K562 (cell line): ENCODE measurements at regions not wholly inside any gene's neighbourhood (a gene's known extent, or its start where the extent isn't known, plus 50 kb on each side); places are given as distances from the start of the nearest gene placed in this dataset.

Experiments used
- BRCA1 ChIP-seq, 2 experiments: fragments of 450-650 bp in 1 of 2; sonication (generic) in 1 of 2; formaldehyde crosslinking in 1 of 2; IDR thresholded peaks; 2 replicates each; pipeline versions ENCODE4 v1.5.0 to v1.6.1; 2017 to 2020; ENCODE audit warnings: mild to moderate bottlenecking in 1 of 2, missing genetic modification reagents in 1 of 2
- CEBPB ChIP-seq: fragments of 450-650 bp; IDR thresholded peaks from 2 replicates; pipeline ENCODE4 v1.6.1; 2016; ENCODE audit warnings: missing genetic modification characterization, missing compliant biosample characterization
- CHCHD3 ChIP-seq: fragments of 250-450 bp; sonication (Bioruptor Pico); IDR thresholded peaks from 2 replicates; pipeline ENCODE4 v2.1.2; 2022; ENCODE audit warnings: mild to moderate bottlenecking
- CREBBP ChIP-seq: IDR thresholded peaks from one replicate; pipeline ENCODE4 v1.6.1; 2012; ENCODE audit warnings: low read depth, mild to moderate bottlenecking, control low read depth, inconsistent platforms, low read length
- CTCF ChIP-seq, 3 experiments: IDR thresholded peaks in 2 of 3; conservative IDR thresholded peaks in 1 of 3; 2 replicates each; pipeline ENCODE4 v1.5.1; 2011 to 2012; ENCODE audit warnings: low read length in 3 of 3, mild to moderate bottlenecking in 3 of 3, control low read depth in 2 of 3, improper control_type of control experiment in 1 of 3, inconsistent platforms in 1 of 3, low read depth in 1 of 3, mixed read lengths in 1 of 3, moderate library complexity in 1 of 3; ENCODE audit not compliant: insufficient read depth in 2 of 3
- ELF4 ChIP-seq: fragments of 450-650 bp; formaldehyde crosslinking; IDR thresholded peaks from 2 replicates; pipeline ENCODE4 v1.4.0; 2022; ENCODE audit warnings: missing genetic modification characterization
- MAZ ChIP-seq, 2 experiments: fragments of 450-650 bp in 1 of 2; sonication (generic) in 1 of 2; formaldehyde crosslinking; IDR thresholded peaks in 1 of 2; conservative IDR thresholded peaks in 1 of 2; 2 replicates each; pipeline versions ENCODE4 v1.4.0 to v1.5.0; 2020; ENCODE audit warnings: mild to moderate bottlenecking in 1 of 2, missing genetic modification reagents in 1 of 2
- MCM7 ChIP-seq, 2 experiments: fragments of 450-650 bp; IDR thresholded peaks; 2 replicates each; pipeline ENCODE4 v1.6.1; 2016 to 2018
- NFATC3 ChIP-seq: fragments of 450-650 bp; IDR thresholded peaks from 2 replicates; pipeline ENCODE4 v1.6.1; 2017; ENCODE audit warnings: mild to moderate bottlenecking
- PHF21A ChIP-seq: fragments of 450-650 bp; IDR thresholded peaks from 2 replicates; pipeline ENCODE4 v1.6.1; 2017; ENCODE audit warnings: low read depth, borderline replicate concordance
- POLR2AphosphoS5 ChIP-seq: IDR thresholded peaks from 2 replicates; pipeline ENCODE4 v1.6.1; 2011; ENCODE audit warnings: mild to moderate bottlenecking, low read depth, low read length, moderate library complexity; ENCODE audit not compliant: control insufficient read depth, insufficient read depth
- RUNX1 ChIP-seq: sonication (generic); IDR thresholded peaks from 2 replicates; pipeline ENCODE4 v1.6.1; 2016; ENCODE audit warnings: antibody characterized with exemption, low read depth
- STAT5B ChIP-seq: fragments of 250-450 bp; sonication (Bioruptor Pico); IDR thresholded peaks from 2 replicates; pipeline ENCODE4 v1.8.0; 2021; ENCODE audit warnings: mild to moderate bottlenecking, inconsistent platforms
- TFAM ChIP-seq: fragments of 250-450 bp; sonication (Bioruptor Pico); conservative IDR thresholded peaks from 2 replicates; pipeline ENCODE4 v1.5.0; 2021; ENCODE audit warnings: mild to moderate bottlenecking, moderate library complexity
- THRA ChIP-seq: fragments of 450-650 bp; IDR thresholded peaks from 2 replicates; pipeline ENCODE4 v1.6.1; 2017; ENCODE audit warnings: mild to moderate bottlenecking, moderate library complexity
- TSC22D4 ChIP-seq: fragments of 450-650 bp; IDR thresholded peaks from 2 replicates; pipeline ENCODE4 v1.6.1; 2016; ENCODE audit warnings: missing genetic modification characterization, missing biosample characterization, control low read depth
- ZNF165 ChIP-seq: fragments of 250-450 bp; sonication (Bioruptor Pico); IDR thresholded peaks from 2 replicates; pipeline ENCODE4 v1.4.0; 2020; ENCODE audit warnings: borderline replicate concordance
- ZZZ3 ChIP-seq: fragments of 450-650 bp; IDR thresholded peaks from 2 replicates; pipeline ENCODE4 v1.6.1; 2016; ENCODE audit warnings: antibody characterized with exemption, mild to moderate bottlenecking, moderate library complexity
- TF ChIP-seq, protein P1 (sequence below): fragments of 450-650 bp; formaldehyde crosslinking; conservative IDR thresholded peaks from 2 replicates; pipeline ENCODE4 v1.4.0; 2022; ENCODE audit warnings: mild to moderate bottlenecking, missing genetic modification characterization
- TF ChIP-seq, protein P2 (sequence below): fragments of 450-650 bp; formaldehyde crosslinking; IDR thresholded peaks from 2 replicates; pipeline ENCODE4 v1.4.0; 2020; ENCODE audit warnings: mild to moderate bottlenecking, moderate library complexity
- TF ChIP-seq, protein P3 (sequence below): fragments of 450-650 bp; IDR thresholded peaks from 2 replicates; pipeline ENCODE4 v1.6.1; 2016; ENCODE audit warnings: borderline replicate concordance

GRCh38 chr2:199704358-199705238, 146.4 kb downstream of the FTCDNL1 start (continued):
- TF ChIP-seq BRCA1 (IDR thresholded peaks at IDR 0.05) (no peak), BRCA1 (CRISPR knock-in tag; IDR thresholded peaks at IDR 0.05) (no peak), MCM7 (IDR thresholded peaks at IDR 0.05) (no peak), STAT5B (CRISPR knock-in tag) (no peak), CREBBP (no peak), RUNX1 (no peak), ZZZ3 (no peak), THRA (no peak), NFATC3 (no peak), CHCHD3 (no peak), TSC22D4 (tag) (no peak), ZNF165 (no peak), CTCF (IDR thresholded peaks at IDR 0.05 in 2 of 3, conservative IDR thresholded peaks at IDR 0.05 in 1 of 3; ENCODE audit: insufficient read depth in 2 of 3, low read depth in 1 of 3, low read length in 3 of 3) (peak; percentile 56 to 61 (median 56)), MAZ (CRISPR knock-in tag; conservative IDR thresholded peaks at IDR 0.05 in 1 of 2, IDR thresholded peaks at IDR 0.05 in 1 of 2) (peak in 1 of 2 experiments; percentile 43; a peak in 1 of 4 replicates), ELF4 (CRISPR knock-in tag) (no peak), PHF21A (no peak), CEBPB (tag) (no peak), POLR2AphosphoS5 (no peak), TFAM (CRISPR knock-in tag) (no peak)
- TF ChIP-seq, protein P1, sequence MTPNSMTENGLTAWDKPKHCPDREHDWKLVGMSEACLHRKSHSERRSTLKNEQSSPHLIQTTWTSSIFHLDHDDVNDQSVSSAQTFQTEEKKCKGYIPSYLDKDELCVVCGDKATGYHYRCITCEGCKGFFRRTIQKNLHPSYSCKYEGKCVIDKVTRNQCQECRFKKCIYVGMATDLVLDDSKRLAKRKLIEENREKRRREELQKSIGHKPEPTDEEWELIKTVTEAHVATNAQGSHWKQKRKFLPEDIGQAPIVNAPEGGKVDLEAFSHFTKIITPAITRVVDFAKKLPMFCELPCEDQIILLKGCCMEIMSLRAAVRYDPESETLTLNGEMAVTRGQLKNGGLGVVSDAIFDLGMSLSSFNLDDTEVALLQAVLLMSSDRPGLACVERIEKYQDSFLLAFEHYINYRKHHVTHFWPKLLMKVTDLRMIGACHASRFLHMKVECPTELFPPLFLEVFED (CRISPR knock-in tag), result no peak
- TF ChIP-seq, protein P2, sequence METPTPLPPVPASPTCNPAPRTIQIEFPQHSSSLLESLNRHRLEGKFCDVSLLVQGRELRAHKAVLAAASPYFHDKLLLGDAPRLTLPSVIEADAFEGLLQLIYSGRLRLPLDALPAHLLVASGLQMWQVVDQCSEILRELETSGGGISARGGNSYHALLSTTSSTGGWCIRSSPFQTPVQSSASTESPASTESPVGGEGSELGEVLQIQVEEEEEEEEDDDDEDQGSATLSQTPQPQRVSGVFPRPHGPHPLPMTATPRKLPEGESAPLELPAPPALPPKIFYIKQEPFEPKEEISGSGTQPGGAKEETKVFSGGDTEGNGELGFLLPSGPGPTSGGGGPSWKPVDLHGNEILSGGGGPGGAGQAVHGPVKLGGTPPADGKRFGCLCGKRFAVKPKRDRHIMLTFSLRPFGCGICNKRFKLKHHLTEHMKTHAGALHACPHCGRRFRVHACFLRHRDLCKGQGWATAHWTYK (CRISPR knock-in tag), result no peak
- TF ChIP-seq, protein P3, sequence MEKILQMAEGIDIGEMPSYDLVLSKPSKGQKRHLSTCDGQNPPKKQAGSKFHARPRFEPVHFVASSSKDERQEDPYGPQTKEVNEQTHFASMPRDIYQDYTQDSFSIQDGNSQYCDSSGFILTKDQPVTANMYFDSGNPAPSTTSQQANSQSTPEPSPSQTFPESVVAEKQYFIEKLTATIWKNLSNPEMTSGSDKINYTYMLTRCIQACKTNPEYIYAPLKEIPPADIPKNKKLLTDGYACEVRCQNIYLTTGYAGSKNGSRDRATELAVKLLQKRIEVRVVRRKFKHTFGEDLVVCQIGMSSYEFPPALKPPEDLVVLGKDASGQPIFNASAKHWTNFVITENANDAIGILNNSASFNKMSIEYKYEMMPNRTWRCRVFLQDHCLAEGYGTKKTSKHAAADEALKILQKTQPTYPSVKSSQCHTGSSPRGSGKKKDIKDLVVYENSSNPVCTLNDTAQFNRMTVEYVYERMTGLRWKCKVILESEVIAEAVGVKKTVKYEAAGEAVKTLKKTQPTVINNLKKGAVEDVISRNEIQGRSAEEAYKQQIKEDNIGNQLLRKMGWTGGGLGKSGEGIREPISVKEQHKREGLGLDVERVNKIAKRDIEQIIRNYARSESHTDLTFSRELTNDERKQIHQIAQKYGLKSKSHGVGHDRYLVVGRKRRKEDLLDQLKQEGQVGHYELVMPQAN, result no peak
